Activated CD8-positive, alpha-beta memory T cell treated with anti-CD3 and anti-CD28 coated beads, Interleukin-2, amount 50 U/mL, for 24 hours (primary cell): ENCODE measurements at regions not wholly inside any gene's neighbourhood (a gene's known extent, or its start where the extent isn't known, plus 50 kb on each side); places are given as distances from the start of the nearest gene placed in this dataset.
"Not testable (repeated sequence)": the region's sequence is repeated elsewhere in the genome, so short reads cannot be mapped to it uniquely, and the experiment has no call there.

Experiments used
- DNase-seq: peaks from one replicate; pipeline ENCODE4 v3.0.0-alpha.2; 2020; ENCODE audit errors: extremely low read depth

- DNase-seq: no peak
Observed at GRCh38 chr13:23947893-23948292, 50.6 kb upstream of the C1QTNF9B start.

GRCh38 chr13:23949200-23949599 lies 51.9 kb upstream of the C1QTNF9B start:
- DNase-seq: no peak

- DNase-seq: no peak
Observed at GRCh38 chr13:23949736-23950135, 52.4 kb upstream of the C1QTNF9B start.

GRCh38 chr13:23950736-23951510 lies 53.6 kb upstream of the C1QTNF9B start:
- no peak for DNase-seq

GRCh38 chr13:23952796-23953195 lies 55.5 kb upstream of the C1QTNF9B start:
- no peak for DNase-seq

- no peak for DNase-seq
Observed at GRCh38 chr13:23953860-23954512, 56.7 kb upstream of the C1QTNF9B start.

- no peak for DNase-seq
Observed at GRCh38 chr13:23955064-23955463, 57.8 kb upstream of the C1QTNF9B start.

- DNase-seq: no peak
Observed at GRCh38 chr13:23956106-23956505, 58.8 kb upstream of the C1QTNF9B start.

GRCh38 chr13:23957981-23958380 lies 60.7 kb upstream of the C1QTNF9B start:
- DNase-seq: no peak

GRCh38 chr13:23959231-23959862 lies 62.0 kb upstream of the C1QTNF9B start:
- DNase-seq: no peak

- no peak for DNase-seq
Observed at GRCh38 chr13:23960566-23961156, 63.4 kb upstream of the C1QTNF9B start.

GRCh38 chr13:23963184-23963931 lies 66.1 kb upstream of the C1QTNF9B start:
- no peak for DNase-seq

- DNase-seq: no peak
Observed at GRCh38 chr13:23963947-23964346, 66.6 kb upstream of the C1QTNF9B start.

- DNase-seq: no peak
Observed at GRCh38 chr13:23965346-23965745, 68.0 kb upstream of the C1QTNF9B start.

- DNase-seq: no peak
Observed at GRCh38 chr13:23966221-23966690, 69.0 kb upstream of the C1QTNF9B start.

- no peak for DNase-seq
Observed at GRCh38 chr13:23966691-23967615, 69.7 kb upstream of the C1QTNF9B start.

GRCh38 chr13:23967792-23968191 lies 70.5 kb upstream of the C1QTNF9B start:
- DNase-seq: not testable (repeated sequence)

GRCh38 chr13:23969647-23970046 lies 72.3 kb upstream of the C1QTNF9B start:
- no peak for DNase-seq

GRCh38 chr13:23979361-23980159 lies 82.3 kb upstream of the C1QTNF9B start:
- no peak for DNase-seq

- DNase-seq: peak; percentile 74
Observed at GRCh38 chr13:23980160-23980551, 82.9 kb upstream of the C1QTNF9B start.
